ENCODE measurements at regions not wholly inside any gene's neighbourhood (a gene's known extent, or its start where the extent isn't known, plus 50 kb on each side); places are given as distances from the start of the nearest gene placed in this dataset.
"Not testable (repeated sequence)": the region's sequence is repeated elsewhere in the genome, so short reads cannot be mapped to it uniquely, and the experiment has no call there.

DNA sequence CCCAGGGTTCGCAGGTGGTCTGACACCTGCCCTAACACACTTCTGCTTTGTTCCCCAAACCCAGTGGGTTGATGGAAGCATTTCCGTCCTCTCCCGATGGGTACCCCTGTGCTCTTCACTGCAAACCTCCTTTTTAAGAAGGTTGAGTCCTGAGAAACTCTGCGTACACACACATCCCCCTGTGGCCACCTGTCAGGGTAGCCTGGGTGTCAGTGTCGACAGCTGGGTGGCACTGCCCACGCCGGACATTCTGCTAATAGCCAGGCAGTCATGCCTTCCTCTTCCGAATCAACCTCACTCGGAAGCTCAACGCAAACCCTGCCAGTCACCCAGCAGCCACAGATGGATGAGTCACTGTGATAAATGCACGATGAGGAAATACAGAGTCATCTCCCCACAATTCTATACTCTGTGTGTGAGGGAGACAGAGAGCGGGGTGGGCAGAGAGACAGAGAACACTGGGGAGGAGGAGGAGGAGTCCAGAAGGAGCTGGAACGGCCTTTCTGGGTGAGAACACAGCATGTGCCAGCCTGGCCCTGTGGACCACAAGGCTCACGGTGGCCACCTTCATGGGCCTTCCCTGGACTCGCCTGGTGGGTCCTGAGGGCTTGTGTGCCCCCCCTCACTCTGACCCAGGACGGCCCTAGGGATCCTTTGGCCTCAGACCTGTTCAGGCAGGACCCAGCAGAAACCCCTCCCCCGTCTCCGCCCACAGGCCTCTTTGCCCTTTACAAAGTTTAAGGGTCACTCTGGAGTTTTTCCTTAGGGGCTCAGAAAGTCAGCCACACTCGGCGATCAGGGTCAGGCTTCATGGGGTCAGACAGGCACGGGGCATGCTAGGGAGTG lies 4477.7 kb upstream of the TPTE start:
- TF ChIP-seq GLIS3 (CRISPR knock-in tag; IDR thresholded peaks at IDR 0.05); OSR1 (CRISPR knock-in tag; IDR thresholded peaks at IDR 0.05); PPARA (CRISPR knock-in tag; IDR thresholded peaks at IDR 0.05; ENCODE audit: borderline replicate concordance); ZNF565 (CRISPR knock-in tag; conservative IDR thresholded peaks at IDR 0.05; ENCODE audit: low read depth); ZFP3 (CRISPR knock-in tag; IDR thresholded peaks at IDR 0.05); ESRRG (CRISPR knock-in tag; IDR thresholded peaks at IDR 0.05); RARB (CRISPR knock-in tag; IDR thresholded peaks at IDR 0.05); SNAI2 (CRISPR knock-in tag; IDR thresholded peaks at IDR 0.05); ARNTL (CRISPR knock-in tag; IDR thresholded peaks at IDR 0.05; ENCODE audit: borderline replicate concordance, low read depth): not testable (repeated sequence)
- TF ChIP-seq, protein P1, sequence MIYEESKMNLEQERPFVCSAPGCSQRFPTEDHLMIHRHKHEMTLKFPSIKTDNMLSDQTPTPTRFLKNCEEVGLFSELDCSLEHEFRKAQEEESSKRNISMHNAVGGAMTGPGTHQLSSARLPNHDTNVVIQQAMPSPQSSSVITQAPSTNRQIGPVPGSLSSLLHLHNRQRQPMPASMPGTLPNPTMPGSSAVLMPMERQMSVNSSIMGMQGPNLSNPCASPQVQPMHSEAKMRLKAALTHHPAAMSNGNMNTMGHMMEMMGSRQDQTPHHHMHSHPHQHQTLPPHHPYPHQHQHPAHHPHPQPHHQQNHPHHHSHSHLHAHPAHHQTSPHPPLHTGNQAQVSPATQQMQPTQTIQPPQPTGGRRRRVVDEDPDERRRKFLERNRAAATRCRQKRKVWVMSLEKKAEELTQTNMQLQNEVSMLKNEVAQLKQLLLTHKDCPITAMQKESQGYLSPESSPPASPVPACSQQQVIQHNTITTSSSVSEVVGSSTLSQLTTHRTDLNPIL (CRISPR knock-in tag; IDR thresholded peaks at IDR 0.05; ENCODE audit: low read depth) = not testable (repeated sequence)

Measured in SK-N-SH treated with all-trans-retinoic acid at 6 μM for 48 hours (cell line).